GM18858 (cell line): ENCODE measurements at regions not wholly inside any gene's neighbourhood (a gene's known extent, or its start where the extent isn't known, plus 50 kb on each side); places are given as distances from the start of the nearest gene placed in this dataset.
"Not testable (repeated sequence)": the region's sequence is repeated elsewhere in the genome, so short reads cannot be mapped to it uniquely, and the experiment has no call there.

Experiments
- ATAC-seq: cut with Tn5 transposase; IDR thresholded peaks from one replicate; pipeline ENCODE4 v1.9.1; 2021; ENCODE audit not compliant: unreplicated experiment

- ATAC-seq, result no peak
These were observed 72.0 kb upstream of the P3H2 start for GRCh38 chr3:190192739-190193138.

- ATAC-seq, result no peak
These were observed 71.4 kb upstream of the P3H2 start for GRCh38 chr3:190192087-190192486.

GRCh38 chr3:190188197-190188596 lies 67.5 kb upstream of the P3H2 start:
- ATAC-seq, result no peak

GRCh38 chr3:190183121-190183520 lies 62.4 kb upstream of the P3H2 start:
- no peak for ATAC-seq

- ATAC-seq, result no peak
These were observed 61.8 kb upstream of the P3H2 start for GRCh38 chr3:190182418-190183043.

GRCh38 chr3:190180268-190180667 lies 59.6 kb upstream of the P3H2 start:
- no peak for ATAC-seq

GRCh38 chr3:190178779-190179178 lies 58.1 kb upstream of the P3H2 start:
- no peak for ATAC-seq

- not testable (repeated sequence) for ATAC-seq
These were observed 56.3 kb upstream of the P3H2 start for GRCh38 chr3:190176933-190177525.

GRCh38 chr3:190176106-190176505 lies 55.4 kb upstream of the P3H2 start:
- ATAC-seq, result not testable (repeated sequence)

- no peak for ATAC-seq
These were observed 54.8 kb upstream of the P3H2 start for GRCh38 chr3:190175490-190175889.

GRCh38 chr3:190174471-190174870 lies 53.8 kb upstream of the P3H2 start:
- no peak for ATAC-seq

GRCh38 chr3:190173426-190173825 lies 52.7 kb upstream of the P3H2 start:
- no peak for ATAC-seq

GRCh38 chr3:190172751-190173150 lies 52.1 kb upstream of the P3H2 start:
- no peak for ATAC-seq
